Esophagus squamous epithelium (tissue), 5 donors: ENCODE measurements at regions not wholly inside any gene's neighbourhood (a gene's known extent, or its start where the extent isn't known, plus 50 kb on each side); places are given as distances from the start of the nearest gene placed in this dataset.

Source experiments
- DNase-seq: peaks from one replicate; lab custom pipeline; 2025; lab: John Stamatoyannopoulos, UW
- H3K27ac ChIP-seq, 4 donors: fragments of 200-600 bp; sonication (generic); one replicate each; pipeline ENCODE4 v1.5.1; 2016 to 2019; ENCODE audit warnings: mild to moderate bottlenecking in 1 of 4
- H3K27me3 ChIP-seq, 4 donors: fragments of 200-600 bp; sonication (generic); 1 replicate in 3 of 4; 2 replicates in 1 of 4; pipeline versions ENCODE4 v1.5.1 to v1.6.0; 2017 to 2021; ENCODE audit warnings: antibody characterized with exemption in 1 of 4
- H3K36me3 ChIP-seq, 3 donors: fragments of 200-600 bp; sonication (generic); one replicate each; pipeline ENCODE4 v1.5.1; 2016 to 2019
- H3K4me1 ChIP-seq, 3 donors: fragments of 200-600 bp; sonication (generic); one replicate each; pipeline ENCODE4 v1.5.1; 2017 to 2019
- H3K4me3 ChIP-seq, 4 donors: fragments of 200-600 bp; sonication (generic); 1 replicate in 3 of 4; 2 replicates in 1 of 4; pipeline ENCODE4 v1.5.1; 2016 to 2019; ENCODE audit warnings: mild to moderate bottlenecking in 2 of 4, moderate library complexity in 1 of 4
- H3K9me3 ChIP-seq, 3 donors: fragments of 200-600 bp; sonication (generic); one replicate each; pipeline ENCODE4 v1.5.1; 2016 to 2019
- POLR2A ChIP-seq, 4 donors: fragments of 450-650 bp; IDR thresholded peaks; one replicate each; pipeline ENCODE4 v1.6.1; 2017; ENCODE audit warnings: antibody characterized with exemption in 4 of 4, mild to moderate bottlenecking in 4 of 4, moderate library complexity in 3 of 4
- WGBS, 2 donors: methylation state at CpG; one replicate each; pipeline ENCODE4 v1.1.5; 2018; 5-methylcytosine and 5-hydroxymethylcytosine counted together
- intact Hi-C: fragments of 100-400 bp; cut with DNase I; formaldehyde crosslinking; loops from one replicate; pipeline ENCODE4 v1.15.0; 2022
- TF ChIP-seq, protein P1 (sequence below), 6 experiments: fragments of 450-650 bp in 4 of 6; fragments of 200-600 bp in 2 of 6; sonication (generic) in 2 of 6; IDR thresholded peaks; one replicate each; pipeline ENCODE4 v1.5.1; 2016 to 2019; ENCODE audit warnings: antibody characterized with exemption in 6 of 6, mild to moderate bottlenecking in 4 of 6, moderate library complexity in 4 of 6
- donor health status: DM: yes; HTN: yes; CAD: no.

- 38 to 63% methylated on average over 2 of the region's 2 CpGs for WGBS, 2 donors
Observed at GRCh38 chr6:19524366-19525186, 312.6 kb upstream of the ID4 start.

GRCh38 chr6:19525673-19526072 is 311.5 kb upstream of the ID4 start:
- intact Hi-C loops: no loop called here
- Histone ChIP-seq H3K4me3 (no peak overlapping the region), H3K36me3 (no peaks in the 10 kb centered on the region), H3K27ac (no peak overlapping the region), H3K9me3 (no peaks in the 10 kb centered on the region), H3K4me1 (peaks cover 0 to 23% (median 0%) of the 10 kb centered on the region in 3 donors), H3K27me3 (no peaks in the 10 kb centered on the region)
- 59 to 68% methylated on average over 3 of the region's 3 CpGs for WGBS, 2 donors
- no peak for TF ChIP-seq POLR2A (IDR thresholded peaks at IDR 0.05)
- TF ChIP-seq, protein P1, sequence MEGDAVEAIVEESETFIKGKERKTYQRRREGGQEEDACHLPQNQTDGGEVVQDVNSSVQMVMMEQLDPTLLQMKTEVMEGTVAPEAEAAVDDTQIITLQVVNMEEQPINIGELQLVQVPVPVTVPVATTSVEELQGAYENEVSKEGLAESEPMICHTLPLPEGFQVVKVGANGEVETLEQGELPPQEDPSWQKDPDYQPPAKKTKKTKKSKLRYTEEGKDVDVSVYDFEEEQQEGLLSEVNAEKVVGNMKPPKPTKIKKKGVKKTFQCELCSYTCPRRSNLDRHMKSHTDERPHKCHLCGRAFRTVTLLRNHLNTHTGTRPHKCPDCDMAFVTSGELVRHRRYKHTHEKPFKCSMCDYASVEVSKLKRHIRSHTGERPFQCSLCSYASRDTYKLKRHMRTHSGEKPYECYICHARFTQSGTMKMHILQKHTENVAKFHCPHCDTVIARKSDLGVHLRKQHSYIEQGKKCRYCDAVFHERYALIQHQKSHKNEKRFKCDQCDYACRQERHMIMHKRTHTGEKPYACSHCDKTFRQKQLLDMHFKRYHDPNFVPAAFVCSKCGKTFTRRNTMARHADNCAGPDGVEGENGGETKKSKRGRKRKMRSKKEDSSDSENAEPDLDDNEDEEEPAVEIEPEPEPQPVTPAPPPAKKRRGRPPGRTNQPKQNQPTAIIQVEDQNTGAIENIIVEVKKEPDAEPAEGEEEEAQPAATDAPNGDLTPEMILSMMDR (IDR thresholded peaks at IDR 0.05): no peak
- DNase-seq: no peak

More at GRCh38 chr6:19524366-19525186, 312.6 kb upstream of the ID4 start:
- no peak for TF ChIP-seq POLR2A (IDR thresholded peaks at IDR 0.05)
- TF ChIP-seq, protein P1 (IDR thresholded peaks at IDR 0.05): no peak
- Histone ChIP-seq H3K9me3 (no peaks in the 10 kb centered on the region), H3K36me3 (no peaks in the 10 kb centered on the region), H3K4me1 (peaks cover 0 to 29% (median 0%) of the 10 kb centered on the region in 3 donors), H3K27ac (no peak overlapping the region), H3K27me3 (no peaks in the 10 kb centered on the region), H3K4me3 (no peak overlapping the region)
- intact Hi-C loops: no loop called here
- no peak for DNase-seq

GRCh38 chr6:19530188-19530587 is 307.0 kb upstream of the ID4 start:
- intact Hi-C loops: no loop called here
- Histone ChIP-seq H3K4me1 (peaks cover 0 to 12% (median 0%) of the 10 kb centered on the region in 3 donors), H3K4me3 (no peak overlapping the region), H3K27me3 (no peaks in the 10 kb centered on the region), H3K36me3 (no peaks in the 10 kb centered on the region), H3K9me3 (no peaks in the 10 kb centered on the region), H3K27ac (no peak overlapping the region)
- WGBS, 2 donors: 94 to 100% methylated on average over 1 of the region's 1 CpG
- DNase-seq: no peak
- no peak for TF ChIP-seq POLR2A (IDR thresholded peaks at IDR 0.05)
- TF ChIP-seq, protein P1 (IDR thresholded peaks at IDR 0.05): no peak

DNA sequence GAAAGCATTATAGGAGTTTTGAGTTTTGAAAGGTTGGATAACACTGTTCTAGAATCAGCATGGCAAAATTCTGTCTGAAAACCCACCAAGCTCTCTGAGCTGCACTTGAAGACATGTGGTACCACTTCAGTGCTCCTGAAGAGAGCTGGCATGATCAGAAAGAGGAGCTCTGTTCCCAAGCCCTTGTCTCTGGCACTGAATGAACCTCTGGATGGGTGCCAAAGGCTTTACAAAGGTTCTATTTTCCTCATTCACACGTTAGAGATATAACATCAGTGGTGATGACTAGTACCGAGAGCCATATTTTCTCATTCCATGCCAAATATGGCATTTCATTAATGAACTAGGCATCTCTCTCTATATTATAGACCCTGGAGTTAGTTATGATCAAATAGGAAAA is 301.8 kb upstream of the ID4 start:
- no peak for TF ChIP-seq POLR2A (IDR thresholded peaks at IDR 0.05)
- TF ChIP-seq, protein P1 (IDR thresholded peaks at IDR 0.05): no peak
- H3K36me3 ChIP-seq: no peaks in the 10 kb centered on the region
- no peak overlapping the region for H3K27ac ChIP-seq
- no peaks in the 10 kb centered on the region for H3K27me3 ChIP-seq
- 25 to 36% methylated on average over 2 of the region's 2 CpGs for WGBS, 2 donors
- DNase-seq: no peak
- peaks cover 7 to 46% (median 7%) of the 10 kb centered on the region in 3 donors for H3K4me1 ChIP-seq
- no peaks in the 10 kb centered on the region for H3K9me3 ChIP-seq
- H3K4me3 ChIP-seq: no peak overlapping the region
- intact Hi-C loops: no loop called here

- H3K27me3 ChIP-seq: no peaks in the 10 kb centered on the region
- H3K4me3 ChIP-seq: no peak overlapping the region
- no peaks in the 10 kb centered on the region for H3K36me3 ChIP-seq
- WGBS, 2 donors: 44 to 76% methylated on average over 3 of the region's 3 CpGs
- H3K4me1 ChIP-seq: peaks cover 7 to 46% (median 7%) of the 10 kb centered on the region in 3 donors
- peak overlapping the region; percentile 18 to 71 (median 64) for H3K27ac ChIP-seq
- H3K9me3 ChIP-seq: no peaks in the 10 kb centered on the region
- TF ChIP-seq POLR2A (IDR thresholded peaks at IDR 0.05): no peak
- TF ChIP-seq, protein P1 (IDR thresholded peaks at IDR 0.05): no peak
- DNase-seq: no peak
- intact Hi-C loops: no loop called here
Observed at GRCh38 chr6:19536838-19537237, 300.3 kb upstream of the ID4 start.
